ENCODE measurements at regions not wholly inside any gene's neighbourhood (a gene's known extent, or its start where the extent isn't known, plus 50 kb on each side); places are given as distances from the start of the nearest gene placed in this dataset.
"Not testable (repeated sequence)": the region's sequence is repeated elsewhere in the genome, so short reads cannot be mapped to it uniquely, and the experiment has no call there.

DNA sequence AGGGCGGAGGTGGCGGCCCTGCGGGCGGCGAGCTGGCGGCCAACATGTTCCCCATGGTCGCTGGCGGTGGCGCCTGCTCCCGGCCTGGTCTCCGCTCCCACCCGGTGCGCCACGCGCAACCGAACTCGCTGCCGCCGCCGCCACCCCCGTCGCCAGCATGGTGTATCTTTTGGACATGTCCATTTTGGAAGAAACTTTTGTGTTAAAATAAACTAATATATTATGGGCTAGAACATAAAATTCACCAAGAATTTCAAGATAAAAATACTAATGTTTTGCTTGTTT is 165.5 kb downstream of the POTEM start:
- TF ChIP-seq POLR2A (IDR thresholded peaks at IDR 0.05): not testable (repeated sequence)
- TF ChIP-seq, protein P1, sequence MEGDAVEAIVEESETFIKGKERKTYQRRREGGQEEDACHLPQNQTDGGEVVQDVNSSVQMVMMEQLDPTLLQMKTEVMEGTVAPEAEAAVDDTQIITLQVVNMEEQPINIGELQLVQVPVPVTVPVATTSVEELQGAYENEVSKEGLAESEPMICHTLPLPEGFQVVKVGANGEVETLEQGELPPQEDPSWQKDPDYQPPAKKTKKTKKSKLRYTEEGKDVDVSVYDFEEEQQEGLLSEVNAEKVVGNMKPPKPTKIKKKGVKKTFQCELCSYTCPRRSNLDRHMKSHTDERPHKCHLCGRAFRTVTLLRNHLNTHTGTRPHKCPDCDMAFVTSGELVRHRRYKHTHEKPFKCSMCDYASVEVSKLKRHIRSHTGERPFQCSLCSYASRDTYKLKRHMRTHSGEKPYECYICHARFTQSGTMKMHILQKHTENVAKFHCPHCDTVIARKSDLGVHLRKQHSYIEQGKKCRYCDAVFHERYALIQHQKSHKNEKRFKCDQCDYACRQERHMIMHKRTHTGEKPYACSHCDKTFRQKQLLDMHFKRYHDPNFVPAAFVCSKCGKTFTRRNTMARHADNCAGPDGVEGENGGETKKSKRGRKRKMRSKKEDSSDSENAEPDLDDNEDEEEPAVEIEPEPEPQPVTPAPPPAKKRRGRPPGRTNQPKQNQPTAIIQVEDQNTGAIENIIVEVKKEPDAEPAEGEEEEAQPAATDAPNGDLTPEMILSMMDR (IDR thresholded peaks at IDR 0.05): not testable (repeated sequence)

Data from tibial nerve (tissue), 3 donors.